Activated CD4-positive, alpha-beta T cell treated with anti-CD3 and anti-CD28 coated beads, Interleukin-10, Interleukin-2, amounts not matched to agents 100 ng/mL and 50 ng/mL, durations not matched to agents 16 hours and 8 hours (primary cell): ENCODE measurements at regions not wholly inside any gene's neighbourhood (a gene's known extent, or its start where the extent isn't known, plus 50 kb on each side); places are given as distances from the start of the nearest gene placed in this dataset.
A peak's percentile ranks its signal among the peaks of the same experiment; 100 is the strongest.
"Not testable (repeated sequence)": the region's sequence is repeated elsewhere in the genome, so short reads cannot be mapped to it uniquely, and the experiment has no call there.

Source experiments
- DNase-seq: peaks from one replicate; pipeline ENCODE4 v3.0.0-alpha.2; 2020

GRCh38 chr1:147061880-147062279 is 110.4 kb downstream of the PRKAB2 start:
- DNase-seq, result not testable (repeated sequence)

DNA sequence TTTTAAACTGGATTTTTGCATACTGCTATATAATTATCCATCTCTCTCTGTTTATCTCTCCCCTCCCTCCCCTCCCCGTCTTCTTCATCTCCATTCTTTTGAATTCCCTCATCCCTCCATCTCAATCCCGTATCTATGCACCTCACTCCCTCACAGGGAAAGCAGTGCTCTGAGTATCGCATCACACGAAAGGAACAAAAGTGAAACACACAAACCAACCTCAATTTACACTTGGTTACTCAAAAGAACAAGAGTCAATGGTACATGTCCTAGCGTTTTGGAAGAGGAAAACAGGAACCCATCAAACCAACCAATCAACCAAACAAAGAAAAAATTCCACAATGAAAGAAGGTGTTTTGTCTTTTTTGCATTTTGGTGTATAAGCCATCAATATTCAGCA is 115.1 kb downstream of the NBPF12 start:
- DNase-seq, result no peak

GRCh38 chr1:147052677-147053076 is 114.6 kb downstream of the NBPF12 start:
- DNase-seq, result no peak

DNA sequence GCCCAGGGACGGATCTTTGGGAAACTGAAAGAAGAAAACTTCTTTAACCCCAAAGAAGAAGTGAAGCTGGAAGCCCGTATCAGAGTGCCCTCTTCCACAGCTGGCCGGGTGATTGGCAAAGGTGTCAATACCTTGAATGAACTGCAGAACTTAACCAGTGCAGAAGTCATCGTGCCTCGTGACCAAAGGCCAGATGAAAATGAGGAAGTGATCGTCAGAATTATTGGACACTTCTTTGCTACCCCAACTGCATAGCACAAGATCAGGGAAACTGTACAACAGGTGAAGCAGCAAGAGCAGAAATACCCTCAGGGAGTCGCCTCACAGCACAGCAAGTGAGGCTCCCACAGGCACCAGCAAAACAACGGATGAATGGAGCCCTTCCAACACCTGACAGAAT is 114.0 kb downstream of the NBPF12 start:
- no peak for DNase-seq

- DNase-seq, result no peak
Observed at GRCh38 chr1:147051136-147051535, 113.0 kb downstream of the NBPF12 start.

- no peak for DNase-seq
Observed at GRCh38 chr1:147050654-147051053, 112.5 kb downstream of the NBPF12 start.

GRCh38 chr1:147046863-147047394 is 108.8 kb downstream of the NBPF12 start:
- peak; percentile 19 for DNase-seq

DNA sequence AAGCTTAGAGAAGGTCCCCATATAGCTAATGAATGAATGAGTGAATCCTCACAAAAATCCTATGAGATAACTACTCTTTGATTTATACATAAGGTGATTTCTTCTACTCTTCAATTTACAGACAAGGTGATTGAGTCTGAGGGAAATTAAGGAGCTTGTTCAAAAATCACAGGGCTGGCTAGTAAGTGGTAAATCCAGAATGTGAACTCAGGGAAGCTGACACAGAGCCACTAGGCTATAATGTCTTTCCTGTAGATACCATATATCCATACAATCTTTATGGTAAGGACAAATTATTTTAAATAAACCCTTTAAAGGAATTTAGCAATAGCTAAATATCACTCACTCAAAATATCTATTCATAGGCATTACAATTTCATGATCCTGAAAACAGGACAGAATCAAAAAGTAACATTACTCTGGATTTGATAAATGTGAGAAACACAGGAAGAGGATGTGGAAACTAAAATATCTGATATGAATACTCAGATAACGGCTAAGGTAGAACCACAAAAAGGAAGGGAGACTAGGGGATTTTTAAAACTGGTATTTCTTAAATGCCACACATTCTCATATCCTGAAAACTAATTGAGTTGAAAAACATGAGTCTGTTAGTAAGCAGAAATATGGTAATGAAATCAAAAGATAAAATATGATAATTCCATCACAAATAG is 108.2 kb downstream of the NBPF12 start:
- DNase-seq, result peak; percentile 61
